GM12878 (cell line): ENCODE measurements at regions not wholly inside any gene's neighbourhood (a gene's known extent, or its start where the extent isn't known, plus 50 kb on each side); places are given as distances from the start of the nearest gene placed in this dataset.

Experiments used
- ATAC-seq: fragments of 200-7000 bp; cut with Tn5 transposase; 3 replicates; pipeline ENCODE4 v1.9.1; 2020; ENCODE audit warnings: mild to moderate bottlenecking, moderate library complexity
- BruUV-seq: library from RNA; stranded (reverse); fragments of 400-500 nt; replicated peaks from 2 replicates; lab custom pipeline; 2021; lab: Mats Ljungman, UMichigan
- CTCF ChIA-PET: fragments of 300-600 bp; sonication (Branson Sonifier 250); formaldehyde crosslinking; extraction: SDS; loops from one replicate; lab custom pipeline; 2021; ENCODE audit warnings: inconsistent platforms; lab: Yijun Ruan, JAX
- POLR2A ChIA-PET: fragments of 350-600 bp; formaldehyde crosslinking; extraction: SDS; loops from one replicate; lab custom pipeline; 2021; ENCODE audit warnings: inconsistent platforms; lab: Charles Lee
- RAD21 ChIA-PET: fragments of 300-600 bp; sonication (Branson Sonifier 250); formaldehyde crosslinking; loops from one replicate; lab custom pipeline; 2023; ENCODE audit warnings: antibody characterized with exemption; ENCODE audit not compliant: unreplicated experiment; lab: Charles Lee
- SMC1A ChIA-PET: fragments of 300-600 bp; sonication (Branson Sonifier 250); formaldehyde crosslinking; loops from one replicate; lab custom pipeline; 2023; ENCODE audit not compliant: unreplicated experiment, uncharacterized antibody; lab: Charles Lee
- DNase-seq: peaks from one replicate; pipeline ENCODE4 v3.0.0-alpha.2; 2011; ENCODE audit warnings: low read depth, low spot score
- FAIRE-seq: peaks from 3 replicates; lab custom pipeline; 2011; peaks lifted over from hg19 to GRCh38; lab: Jason Lieb, UNC
- H2AFZ ChIP-seq: 2 replicates; pipeline ENCODE4 v1.6.0; 2011; ENCODE audit warnings: low read depth, low read length, control low read depth; ENCODE audit not compliant: control insufficient read depth
- H3K27ac ChIP-seq: 2 replicates; pipeline ENCODE4 v1.5.1; 2011; ENCODE audit warnings: control low read depth; ENCODE audit not compliant: control insufficient read depth, insufficient read depth
- H3K27me3 ChIP-seq, 2 experiments: replicated peaks in 1 of 2; 2 replicates each; pipeline versions ENCODE4 v1.6.0 to v1.6.1; 2011; ENCODE audit warnings: low read length in 1 of 2; ENCODE audit not compliant: control insufficient read depth in 2 of 2, insufficient read depth in 2 of 2
- H3K36me3 ChIP-seq, 2 experiments: 2 replicates each; pipeline ENCODE4 v1.5.1; 2011; ENCODE audit warnings: low read length in 1 of 2; ENCODE audit not compliant: control insufficient read depth in 2 of 2, insufficient read depth in 2 of 2
- H3K4me1 ChIP-seq: 2 replicates; pipeline ENCODE4 v1.6.1; 2011; ENCODE audit warnings: mild to moderate bottlenecking, low read length, moderate library complexity, mixed read lengths; ENCODE audit not compliant: control insufficient read depth, insufficient read depth
- H3K4me2 ChIP-seq: 2 replicates; pipeline ENCODE4 v1.6.0; 2011; ENCODE audit warnings: control low read depth; ENCODE audit not compliant: control insufficient read depth, insufficient read depth
- H3K4me3 ChIP-seq: fragments of 200-600 bp; sonication (generic); 2 replicates; pipeline ENCODE4 v1.5.1; 2016
- H3K79me2 ChIP-seq: 2 replicates; pipeline ENCODE4 v1.6.0; 2011; ENCODE audit warnings: low read length; ENCODE audit not compliant: control insufficient read depth, insufficient read depth
- H3K9ac ChIP-seq: 2 replicates; pipeline ENCODE4 v1.8.0; 2011; ENCODE audit warnings: low read length, control low read depth, mixed read lengths; ENCODE audit not compliant: control insufficient read depth, insufficient read depth
- H3K9me3 ChIP-seq: replicated peaks from 3 replicates; pipeline ENCODE4 v1.5.1; 2011; ENCODE audit warnings: mild to moderate bottlenecking, low read length; ENCODE audit not compliant: control insufficient read depth, insufficient read depth
- H4K20me1 ChIP-seq: 2 replicates; pipeline ENCODE4 v1.6.0; 2011; ENCODE audit not compliant: control insufficient read depth, insufficient read depth
- BCL11A ChIP-seq: IDR thresholded peaks from 2 replicates; pipeline ENCODE4 v1.6.1; 2011; ENCODE audit warnings: low read depth, low read length
- BHLHE40 ChIP-seq, 2 experiments: fragments of 450-650 bp in 1 of 2; IDR thresholded peaks; 2 replicates each; pipeline ENCODE4 v1.6.1; 2011 to 2017; ENCODE audit warnings: low read depth in 2 of 2, borderline replicate concordance in 1 of 2, improper control_type of control experiment in 1 of 2, low read length in 1 of 2, mild to moderate bottlenecking in 1 of 2
- BMI1 ChIP-seq: fragments of 450-650 bp; IDR thresholded peaks from 2 replicates; pipeline ENCODE4 v1.6.1; 2016; ENCODE audit warnings: mild to moderate bottlenecking, moderate library complexity, borderline replicate concordance
- CBFB ChIP-seq: IDR thresholded peaks from 2 replicates; pipeline ENCODE4 v1.6.1; 2016; ENCODE audit warnings: antibody characterized with exemption, low read depth
- CHD4 ChIP-seq: fragments of 200-600 bp; sonication (generic); IDR thresholded peaks from 2 replicates; pipeline ENCODE4 v1.6.1; 2016; ENCODE audit warnings: mild to moderate bottlenecking
- DPF2 ChIP-seq: fragments of 450-650 bp; IDR thresholded peaks from 2 replicates; pipeline ENCODE4 v1.6.1; 2017; ENCODE audit warnings: mild to moderate bottlenecking
- ETV6 ChIP-seq, 2 experiments: fragments of 450-650 bp in 1 of 2; IDR thresholded peaks in 1 of 2; conservative IDR thresholded peaks in 1 of 2; 2 replicates each; pipeline ENCODE4 v1.6.1; 2014; ENCODE audit warnings: antibody characterized with exemption in 1 of 2, borderline replicate concordance in 1 of 2, low read depth in 1 of 2, mild to moderate bottlenecking in 1 of 2, moderate library complexity in 1 of 2
- HSF1 ChIP-seq: fragments of 150-350 bp; IDR thresholded peaks from 2 replicates; pipeline ENCODE4 v1.6.1; 2014; ENCODE audit warnings: mild to moderate bottlenecking, low read depth, low read length
- IRF4 ChIP-seq: IDR thresholded peaks from 2 replicates; pipeline ENCODE4 v1.6.1; 2011; ENCODE audit warnings: low read depth, low read length
- LARP7 ChIP-seq: fragments of 450-650 bp; IDR thresholded peaks from 2 replicates; pipeline ENCODE4 v1.6.1; 2017; ENCODE audit warnings: mild to moderate bottlenecking
- MAX ChIP-seq: IDR thresholded peaks from 2 replicates; pipeline ENCODE4 v1.6.1; 2012; ENCODE audit warnings: low read depth, low read length, improper control_type of control experiment
- MYC ChIP-seq: IDR thresholded peaks from 2 replicates; pipeline ENCODE4 v1.6.1; 2011; ENCODE audit warnings: mild to moderate bottlenecking, low read length, moderate library complexity, inconsistent platforms; ENCODE audit not compliant: insufficient read depth, insufficient replicate concordance, insufficient read length, severe bottlenecking
- PBX3 ChIP-seq: IDR thresholded peaks from 2 replicates; pipeline ENCODE4 v1.6.1; 2011; ENCODE audit warnings: mild to moderate bottlenecking, low read depth, low read length, moderate library complexity; ENCODE audit not compliant: insufficient replicate concordance
- POLR2AphosphoS2 ChIP-seq: IDR thresholded peaks from 2 replicates; pipeline ENCODE4 v1.6.1; 2011; ENCODE audit warnings: low read depth, mild to moderate bottlenecking, low read length, improper control_type of control experiment, moderate library complexity
- RELB ChIP-seq: fragments of 450-650 bp; IDR thresholded peaks from 2 replicates; pipeline ENCODE4 v1.6.1; 2017; ENCODE audit warnings: low read depth, mild to moderate bottlenecking, moderate library complexity
- SIX5 ChIP-seq: IDR thresholded peaks from 2 replicates; pipeline ENCODE4 v1.6.1; 2011; ENCODE audit warnings: mild to moderate bottlenecking, low read depth, low read length, moderate library complexity; ENCODE audit not compliant: severe bottlenecking
- SMC3 ChIP-seq: IDR thresholded peaks from 2 replicates; pipeline ENCODE4 v1.6.1; 2011; ENCODE audit warnings: low read length, improper control_type of control experiment, borderline replicate concordance
- WRNIP1 ChIP-seq: IDR thresholded peaks from 2 replicates; pipeline ENCODE4 v1.6.1; 2011; ENCODE audit warnings: low read depth, low read length, improper control_type of control experiment, borderline replicate concordance
- YY1 ChIP-seq: IDR thresholded peaks from 2 replicates; pipeline ENCODE4 v1.6.1; 2011; ENCODE audit warnings: low read depth, mild to moderate bottlenecking, low read length
- ZNF622 ChIP-seq: fragments of 450-650 bp; IDR thresholded peaks from 2 replicates; pipeline ENCODE4 v1.6.1; 2017; ENCODE audit warnings: mild to moderate bottlenecking, inconsistent platforms
- WGBS: methylation state at CpG from one replicate; pipeline ENCODE4 v1.1.6; 2016; ENCODE audit warnings: low lambda C conversion rate; ENCODE audit not compliant: insufficient replicate concordance, insufficient coverage; ENCODE audit errors: missing lambda C conversion rate; 5-methylcytosine and 5-hydroxymethylcytosine counted together
- in situ Hi-C: fragments of 300-500 bp; cut with MboI; formaldehyde crosslinking; loops from 9 replicates; pipeline ENCODE4 v1.14.3; 2018; ENCODE audit warnings: mixed read lengths
- intact Hi-C: fragments of 100-400 bp; cut with micrococcal nuclease; formaldehyde crosslinking; loops from one replicate; pipeline ENCODE4 v1.14.2; 2022; ENCODE audit not compliant: unreplicated experiment

- SMC1A ChIA-PET, result no interaction called here
- Histone ChIP-seq H3K36me3 (no peaks in the 10 kb centered on the region), H2AFZ (no peak overlapping the region), H3K9me3 (no peaks in the 10 kb centered on the region), H4K20me1 (no peaks in the 10 kb centered on the region), H3K4me1 (no peaks in the 10 kb centered on the region), H3K27me3 (no peaks in the 10 kb centered on the region), H3K4me2 (no peak overlapping the region), H3K79me2 (no peaks in the 10 kb centered on the region), H3K4me3 (no peak overlapping the region), H3K27ac (no peak overlapping the region), H3K9ac (no peak overlapping the region)
- intact Hi-C loops (no loop called here), in situ Hi-C loops (no loop called here)
- FAIRE-seq, result no peak
- RAD21 ChIA-PET, result no interaction called here
- TF ChIP-seq RELB (no peak), IRF4 (no peak), CBFB (no peak), ZNF622 (no peak), WRNIP1 (no peak), MYC (no peak), ETV6 (conservative IDR thresholded peaks at IDR 0.05 in 1 of 2, IDR thresholded peaks at IDR 0.05 in 1 of 2; ENCODE audit: borderline replicate concordance in 1 of 2, low read depth in 1 of 2) (no peak), DPF2 (no peak), PBX3 (no peak), MAX (no peak), HSF1 (no peak), BMI1 (no peak), POLR2AphosphoS2 (no peak), BHLHE40 (IDR thresholded peaks at IDR 0.05; ENCODE audit: borderline replicate concordance in 1 of 2, low read depth in 2 of 2, low read length in 1 of 2) (no peak), CHD4 (no peak), BCL11A (no peak), SIX5 (no peak), SMC3 (no peak), LARP7 (no peak), YY1 (no peak)
- no peak for ATAC-seq
- 95% methylated on average over 76 of the region's 118 CpGs for WGBS
- POLR2A ChIA-PET, result no interaction called here
- no peak for DNase-seq
- CTCF ChIA-PET, result no interaction called here
- BruUV-seq, result no TSS peak
Measured at GRCh38 chr17:26773189-26774188, 520.4 kb upstream of the WSB1 start.
